RWPE1 (cell line): ENCODE measurements at regions not wholly inside any gene's neighbourhood (a gene's known extent, or its start where the extent isn't known, plus 50 kb on each side); places are given as distances from the start of the nearest gene placed in this dataset.

ENCODE experiments used
- CTCF ChIA-PET: fragments of 350-600 bp; sonication (Branson Sonifier 250); formaldehyde crosslinking; extraction: SDS; loops from one replicate; lab custom pipeline; 2021; lab: Yijun Ruan, JAX
- POLR2A ChIA-PET: fragments of 400-600 bp; formaldehyde crosslinking; extraction: SDS; loops from one replicate; lab custom pipeline; 2020; ENCODE audit warnings: antibody characterized with exemption; ENCODE audit not compliant: low non-redundant PET; lab: Yijun Ruan, JAX
- DNase-seq: peaks from one replicate; pipeline ENCODE4 v3.0.0; 2012; ENCODE audit warnings: low spot score
- H3K27ac ChIP-seq: fragments of 450-650 bp; 2 replicates; pipeline ENCODE4 v1.5.1; 2017
- TF ChIP-seq, protein P1 (sequence below): fragments of 450-650 bp; conservative IDR thresholded peaks from 2 replicates; pipeline ENCODE4 v1.5.1; 2017; ENCODE audit warnings: low read depth, mild to moderate bottlenecking

DNA sequence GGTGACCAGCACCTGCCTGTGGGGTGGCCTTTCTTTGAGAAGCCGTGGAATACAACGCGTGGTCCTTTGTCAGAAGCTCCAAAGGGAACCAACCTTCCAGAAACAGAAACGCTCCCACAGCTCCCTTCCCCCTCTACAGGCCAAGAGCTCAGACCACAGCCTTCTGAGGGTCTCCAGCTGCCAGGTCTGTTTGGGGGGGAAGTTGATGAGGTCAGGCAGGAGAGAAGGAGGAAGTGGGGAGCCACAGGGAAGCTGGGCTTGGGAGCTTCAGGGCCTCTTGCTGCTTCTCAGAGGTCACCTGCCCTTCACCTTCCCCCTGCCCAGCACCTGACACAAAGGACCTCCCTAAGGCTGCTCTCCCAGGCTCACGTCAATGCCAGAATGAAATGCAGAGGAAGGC lies 287.7 kb upstream of the ID2 start:
- no peak for DNase-seq
- H3K27ac ChIP-seq = no peak overlapping the region
- TF ChIP-seq, protein P1, sequence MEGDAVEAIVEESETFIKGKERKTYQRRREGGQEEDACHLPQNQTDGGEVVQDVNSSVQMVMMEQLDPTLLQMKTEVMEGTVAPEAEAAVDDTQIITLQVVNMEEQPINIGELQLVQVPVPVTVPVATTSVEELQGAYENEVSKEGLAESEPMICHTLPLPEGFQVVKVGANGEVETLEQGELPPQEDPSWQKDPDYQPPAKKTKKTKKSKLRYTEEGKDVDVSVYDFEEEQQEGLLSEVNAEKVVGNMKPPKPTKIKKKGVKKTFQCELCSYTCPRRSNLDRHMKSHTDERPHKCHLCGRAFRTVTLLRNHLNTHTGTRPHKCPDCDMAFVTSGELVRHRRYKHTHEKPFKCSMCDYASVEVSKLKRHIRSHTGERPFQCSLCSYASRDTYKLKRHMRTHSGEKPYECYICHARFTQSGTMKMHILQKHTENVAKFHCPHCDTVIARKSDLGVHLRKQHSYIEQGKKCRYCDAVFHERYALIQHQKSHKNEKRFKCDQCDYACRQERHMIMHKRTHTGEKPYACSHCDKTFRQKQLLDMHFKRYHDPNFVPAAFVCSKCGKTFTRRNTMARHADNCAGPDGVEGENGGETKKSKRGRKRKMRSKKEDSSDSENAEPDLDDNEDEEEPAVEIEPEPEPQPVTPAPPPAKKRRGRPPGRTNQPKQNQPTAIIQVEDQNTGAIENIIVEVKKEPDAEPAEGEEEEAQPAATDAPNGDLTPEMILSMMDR = no peak
- ChIA-PET POLR2A (no interaction called here), CTCF (interaction anchor here (0.6 kb wide), 1 partner anchor 1890 kb away, joined by 4 read pairs; no protein-coding TSS in a partner anchor)

DNA sequence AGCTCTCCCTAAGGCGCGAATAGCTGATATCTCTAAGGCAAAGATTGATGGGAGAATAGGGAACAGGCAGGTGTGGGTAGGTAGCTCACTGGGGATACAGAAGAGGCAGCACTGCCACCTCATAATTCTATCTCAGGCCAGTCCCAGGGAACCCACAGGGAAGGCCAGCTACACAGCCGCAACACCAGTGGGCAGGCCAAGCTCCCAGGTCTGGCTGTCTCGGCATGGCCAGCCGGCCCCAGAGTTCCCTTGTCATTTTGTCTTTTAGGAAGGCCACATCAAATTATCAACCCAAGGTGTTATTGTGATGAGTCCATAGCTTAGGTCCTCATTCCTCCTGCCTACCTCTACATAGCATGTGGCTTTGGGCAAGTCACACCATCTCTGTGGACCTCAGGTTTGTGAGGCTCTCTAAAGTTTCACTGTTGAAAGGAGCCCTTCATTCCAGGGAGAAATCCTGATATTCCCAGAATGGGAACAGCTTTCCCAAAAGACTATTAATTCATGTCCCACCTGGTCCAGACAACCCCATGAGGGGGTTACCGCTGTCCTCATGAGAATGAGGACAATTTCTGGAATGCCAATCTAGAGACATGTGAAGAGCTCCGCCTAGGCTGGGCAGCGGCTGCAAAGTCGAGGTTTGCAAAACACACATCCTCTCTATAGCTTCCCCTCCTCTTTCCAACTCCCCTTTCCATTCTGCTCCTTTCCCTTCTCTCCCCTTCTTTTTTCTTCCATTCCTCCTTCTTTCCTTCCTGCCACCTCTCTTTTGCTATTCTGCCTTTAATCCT lies 287.1 kb upstream of the ID2 start:
- H3K27ac ChIP-seq = no peak overlapping the region
- no peak for DNase-seq
- ChIA-PET POLR2A (no interaction called here), CTCF (no interaction called here)
- TF ChIP-seq, protein P1 = no peak

DNA sequence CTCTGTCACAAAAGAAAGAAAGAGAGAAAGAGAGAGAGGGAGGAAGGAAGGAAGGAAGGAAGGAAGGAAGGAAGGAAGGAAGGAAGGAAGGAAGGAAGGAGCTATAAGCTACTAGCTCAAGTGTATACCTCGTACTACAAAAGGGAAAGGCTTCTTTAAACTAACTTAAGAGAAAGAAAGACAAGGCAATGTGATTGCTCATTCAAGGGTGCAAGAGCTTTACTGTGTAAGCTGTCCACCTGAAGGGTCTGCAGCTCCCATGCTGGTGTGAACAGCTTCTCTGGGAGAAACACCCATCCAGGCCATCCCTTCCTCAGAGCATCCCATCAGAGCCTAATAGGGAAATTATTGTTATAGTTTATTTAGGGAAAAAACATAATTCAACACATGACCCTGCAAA lies 286.1 kb upstream of the ID2 start:
- ChIA-PET POLR2A (no interaction called here), CTCF (no interaction called here)
- TF ChIP-seq, protein P1 = no peak
- DNase-seq = no peak
- H3K27ac ChIP-seq = no peak overlapping the region

DNA sequence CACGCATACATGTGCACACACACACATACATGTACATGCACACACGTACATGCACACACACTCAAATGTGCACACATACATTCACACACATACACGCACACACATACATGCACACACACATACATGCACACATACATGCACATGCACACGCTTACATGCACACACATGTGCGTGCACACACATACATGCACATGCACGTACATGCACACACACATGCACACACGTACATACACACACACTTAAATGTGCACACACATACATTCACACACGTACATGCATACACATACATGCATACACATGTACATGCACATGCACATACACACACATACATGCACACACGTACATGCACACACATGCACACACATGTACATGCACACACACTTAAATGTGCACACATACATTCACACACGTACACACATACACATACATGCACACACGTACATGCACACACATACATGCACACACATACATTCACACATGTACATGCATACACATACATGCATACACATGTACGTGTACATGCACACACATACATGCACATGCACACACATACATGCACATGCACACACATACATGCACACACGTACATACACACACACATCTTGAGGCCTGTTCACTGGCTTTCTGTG lies 283.7 kb upstream of the ID2 start:
- ChIA-PET POLR2A (no interaction called here), CTCF (no interaction called here)
- H3K27ac ChIP-seq = no peak overlapping the region
- no peak for DNase-seq
- TF ChIP-seq, protein P1 = no peak

DNA sequence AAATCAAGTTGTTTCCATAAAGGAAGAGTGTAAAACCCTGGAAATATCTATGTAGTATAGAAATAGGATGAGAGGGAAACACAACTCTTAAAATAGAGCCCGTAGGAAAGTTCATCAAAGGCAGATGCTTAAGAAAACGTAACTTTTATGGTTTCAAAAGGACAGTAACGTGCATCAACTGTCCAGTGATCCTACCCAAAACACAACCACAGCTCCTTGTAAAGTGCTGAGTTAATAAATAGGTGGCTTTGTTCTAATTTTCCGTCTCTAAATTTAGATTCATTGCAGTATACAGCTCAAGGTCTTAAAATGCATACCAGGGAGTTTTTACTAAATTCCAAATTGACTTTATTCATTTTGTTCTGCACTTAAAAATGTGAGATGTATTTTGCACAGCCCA lies 282.1 kb upstream of the ID2 start:
- POLR2A ChIA-PET = no interaction called here
- CTCF ChIA-PET = no interaction called here
- TF ChIP-seq, protein P1 = no peak
- H3K27ac ChIP-seq = no peak overlapping the region
- DNase-seq = no peak

DNA sequence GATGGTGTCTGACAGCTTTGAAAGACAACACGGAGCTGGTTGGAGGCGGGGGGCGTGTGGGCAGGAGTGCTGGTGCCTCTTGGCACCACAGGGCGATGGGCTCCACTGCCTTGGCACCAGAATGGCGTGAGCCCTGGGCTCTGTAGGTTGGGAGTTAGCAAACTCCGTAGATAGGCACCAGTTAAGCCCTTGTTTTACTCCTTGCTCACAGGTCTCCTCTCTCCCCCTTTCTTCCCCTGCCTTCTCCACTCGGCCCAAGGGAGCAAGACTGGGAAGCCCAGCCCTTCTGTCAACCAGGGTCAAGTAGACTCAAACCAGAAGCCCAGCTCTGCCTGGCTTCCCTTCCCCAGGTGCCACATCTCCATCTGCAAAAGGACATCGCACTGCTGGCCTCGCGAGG lies 281.7 kb upstream of the ID2 start:
- H3K27ac ChIP-seq = no peak overlapping the region
- ChIA-PET CTCF (no interaction called here), POLR2A (no interaction called here)
- TF ChIP-seq, protein P1 = no peak
- DNase-seq = no peak
